CD14-positive monocyte (primary cell): ENCODE measurements at regions not wholly inside any gene's neighbourhood (a gene's known extent, or its start where the extent isn't known, plus 50 kb on each side); places are given as distances from the start of the nearest gene placed in this dataset.

ENCODE experiments used
- DNase-seq, 3 donors: peaks; one replicate each; pipeline ENCODE4 v3.0.0-alpha.2; 2011 to 2022
- H2AFZ ChIP-seq: 2 replicates; pipeline ENCODE4 v1.6.0; 2012; ENCODE audit warnings: mild to moderate bottlenecking, low read depth, low read length, inconsistent platforms; ENCODE audit not compliant: insufficient read depth, poor library complexity, severe bottlenecking
- H3K27ac ChIP-seq, 2 donors: 1 replicate in 1 of 2; 2 replicates in 1 of 2; pipeline ENCODE4 v1.5.1; 2012 to 2013; ENCODE audit warnings: low read length in 2 of 2, control low read depth in 1 of 2, inconsistent platforms in 1 of 2, low read depth in 1 of 2, mild to moderate bottlenecking in 1 of 2
- H3K27me3 ChIP-seq, 2 donors: one replicate each; pipeline versions ENCODE4 v1.6.0 to v1.6.1; 2011 to 2013; ENCODE audit warnings: low read length in 2 of 2; ENCODE audit not compliant: control insufficient read depth in 2 of 2, insufficient read depth in 2 of 2
- H3K36me3 ChIP-seq, 2 donors: replicated peaks in 1 of 2; 1 replicate in 1 of 2; 2 replicates in 1 of 2; pipeline versions ENCODE4 v1.5.1 to v1.6.1; 2012 to 2013; ENCODE audit warnings: low read length in 2 of 2, control low read depth in 1 of 2, inconsistent platforms in 1 of 2, mild to moderate bottlenecking in 1 of 2; ENCODE audit not compliant: insufficient read depth in 2 of 2, control insufficient read depth in 1 of 2
- H3K4me1 ChIP-seq, 2 donors: 1 replicate in 1 of 2; 2 replicates in 1 of 2; pipeline versions ENCODE4 v1.5.1 to v1.6.1; 2012 to 2013; ENCODE audit warnings: low read length in 2 of 2, control low read depth in 1 of 2, inconsistent platforms in 1 of 2, mild to moderate bottlenecking in 1 of 2, moderate library complexity in 1 of 2; ENCODE audit not compliant: insufficient read depth in 2 of 2, control insufficient read depth in 1 of 2
- H3K4me2 ChIP-seq: replicated peaks from 2 replicates; pipeline ENCODE3; 2012; ENCODE audit warnings: low read length, moderate library complexity, mild to moderate bottlenecking; ENCODE audit not compliant: poor library complexity, severe bottlenecking; ENCODE audit errors: extremely low read depth
- H3K4me3 ChIP-seq, 3 experiments: fragments of 200-600 bp in 1 of 3; sonication (generic) in 1 of 3; replicated peaks in 1 of 3; 1 replicate in 2 of 3; 2 replicates in 1 of 3; pipeline ENCODE4 v1.5.1; 2011 to 2013; ENCODE audit warnings: low read length in 3 of 3, mild to moderate bottlenecking in 3 of 3, control low read depth in 2 of 3, low read depth in 2 of 3, inconsistent platforms in 1 of 3, moderate library complexity in 1 of 3
- H3K79me2 ChIP-seq: 2 replicates; pipeline ENCODE4 v1.6.0; 2012; ENCODE audit warnings: mild to moderate bottlenecking, control low read depth, inconsistent platforms, low read length, moderate library complexity; ENCODE audit not compliant: insufficient read depth
- H3K9ac ChIP-seq: 2 replicates; pipeline ENCODE4 v1.6.0; 2017; ENCODE audit warnings: low read length, mild to moderate bottlenecking; ENCODE audit not compliant: insufficient read depth, poor library complexity, severe bottlenecking
- H3K9me3 ChIP-seq, 2 donors: replicated peaks in 1 of 2; 1 replicate in 1 of 2; 2 replicates in 1 of 2; pipeline versions ENCODE4 v1.5.1 to v1.6.1; 2012 to 2013; ENCODE audit warnings: low read length in 2 of 2, control low read depth in 1 of 2; ENCODE audit not compliant: control insufficient read depth in 1 of 2, insufficient read depth in 1 of 2
- H4K20me1 ChIP-seq: 2 replicates; pipeline ENCODE4 v1.6.0; 2012; ENCODE audit warnings: mild to moderate bottlenecking, low read length, control low read depth, moderate library complexity; ENCODE audit not compliant: insufficient read depth
- H3K27ac Mint-ChIP-seq, 7 donors: one replicate each; pipeline ENCODE4 v1.8.0; 2020; ENCODE audit warnings: mild to moderate bottlenecking in 7 of 7, mixed read lengths in 7 of 7, moderate library complexity in 6 of 7, inconsistent platforms in 2 of 7
- H3K27me3 Mint-ChIP-seq, 3 donors: one replicate each; pipeline ENCODE4 v1.8.0; 2021 to 2022; ENCODE audit warnings: low read depth in 3 of 3, mild to moderate bottlenecking in 3 of 3, mixed read lengths in 3 of 3, moderate library complexity in 3 of 3, inconsistent platforms in 1 of 3
- H3K36me3 Mint-ChIP-seq, 2 donors: one replicate each; pipeline ENCODE4 v1.8.0; 2020; ENCODE audit warnings: mixed read lengths in 2 of 2, inconsistent platforms in 1 of 2, mild to moderate bottlenecking in 1 of 2
- H3K4me1 Mint-ChIP-seq: one replicate; pipeline ENCODE4 v1.8.0; 2020; ENCODE audit warnings: mild to moderate bottlenecking, mixed read lengths
- H3K4me3 Mint-ChIP-seq, 2 donors: one replicate each; pipeline ENCODE4 v1.8.0; 2020; ENCODE audit warnings: mild to moderate bottlenecking in 2 of 2, mixed read lengths in 2 of 2, moderate library complexity in 1 of 2
- H3K9me3 Mint-ChIP-seq, 7 donors: one replicate each; pipeline ENCODE4 v1.8.0; 2020 to 2022; ENCODE audit warnings: mixed read lengths in 7 of 7, mild to moderate bottlenecking in 6 of 7, moderate library complexity in 6 of 7, inconsistent platforms in 2 of 7
- WGBS: methylation state at CpG from one replicate; pipeline ENCODE4 v1.1.5; 2013; ENCODE audit warnings: missing lambda C conversion rate; ENCODE audit not compliant: insufficient coverage; 5-methylcytosine and 5-hydroxymethylcytosine counted together
- intact Hi-C, 2 donors: fragments of 100-400 bp; cut with micrococcal nuclease; formaldehyde crosslinking; loops; one replicate each; pipeline versions ENCODE4 v1.15.0 to v1.15.1; 2023
- TF ChIP-seq, protein P1 (sequence below): fragments of 200-600 bp; IDR thresholded peaks from one replicate; pipeline ENCODE4 v1.8.0; 2022; ENCODE audit warnings: antibody characterized with exemption, mild to moderate bottlenecking

DNA sequence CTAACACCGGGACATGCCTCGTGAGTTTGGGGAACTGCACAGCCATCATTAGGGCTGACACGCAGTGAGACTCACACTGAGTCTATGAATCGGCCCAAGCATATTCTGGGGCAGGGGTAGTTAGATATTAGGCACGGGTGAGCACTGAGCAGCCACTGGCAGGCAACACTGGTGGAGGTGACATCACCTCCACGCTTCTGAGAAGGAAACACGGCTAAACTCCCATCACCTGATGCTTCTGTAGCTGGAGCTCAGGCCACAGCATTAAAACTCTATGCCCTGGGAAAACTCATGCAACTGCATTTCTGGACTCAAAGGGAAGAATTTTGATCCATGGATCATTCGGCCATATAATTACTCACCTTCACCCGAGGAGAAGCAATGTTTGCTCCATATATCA is 100.8 kb upstream of the OTUD4 start:
- Histone ChIP-seq H3K9ac (no peak overlapping the region), H3K4me2 (no peak overlapping the region), H3K4me1 (no peaks in the 10 kb centered on the region), H4K20me1 (no peaks in the 10 kb centered on the region), H3K9me3 (no peaks in the 10 kb centered on the region), H3K27ac (no peak overlapping the region), H3K27me3 (no peaks in the 10 kb centered on the region), H3K36me3 (no peaks in the 10 kb centered on the region), H2AFZ (no peak overlapping the region), H3K4me3 (no peak overlapping the region), H3K79me2 (no peaks in the 10 kb centered on the region)
- H3K27me3 Mint-ChIP-seq, result peaks cover 0 to 2% (median 0%) of the 10 kb centered on the region in 3 donors
- no peak for DNase-seq
- no peak overlapping the region for H3K27ac Mint-ChIP-seq
- no peak overlapping the region for H3K4me3 Mint-ChIP-seq
- TF ChIP-seq, protein P1, sequence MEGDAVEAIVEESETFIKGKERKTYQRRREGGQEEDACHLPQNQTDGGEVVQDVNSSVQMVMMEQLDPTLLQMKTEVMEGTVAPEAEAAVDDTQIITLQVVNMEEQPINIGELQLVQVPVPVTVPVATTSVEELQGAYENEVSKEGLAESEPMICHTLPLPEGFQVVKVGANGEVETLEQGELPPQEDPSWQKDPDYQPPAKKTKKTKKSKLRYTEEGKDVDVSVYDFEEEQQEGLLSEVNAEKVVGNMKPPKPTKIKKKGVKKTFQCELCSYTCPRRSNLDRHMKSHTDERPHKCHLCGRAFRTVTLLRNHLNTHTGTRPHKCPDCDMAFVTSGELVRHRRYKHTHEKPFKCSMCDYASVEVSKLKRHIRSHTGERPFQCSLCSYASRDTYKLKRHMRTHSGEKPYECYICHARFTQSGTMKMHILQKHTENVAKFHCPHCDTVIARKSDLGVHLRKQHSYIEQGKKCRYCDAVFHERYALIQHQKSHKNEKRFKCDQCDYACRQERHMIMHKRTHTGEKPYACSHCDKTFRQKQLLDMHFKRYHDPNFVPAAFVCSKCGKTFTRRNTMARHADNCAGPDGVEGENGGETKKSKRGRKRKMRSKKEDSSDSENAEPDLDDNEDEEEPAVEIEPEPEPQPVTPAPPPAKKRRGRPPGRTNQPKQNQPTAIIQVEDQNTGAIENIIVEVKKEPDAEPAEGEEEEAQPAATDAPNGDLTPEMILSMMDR, result no peak
- peaks cover 0 to 6% (median 0%) of the 10 kb centered on the region in 7 donors for H3K9me3 Mint-ChIP-seq
- no peaks in the 10 kb centered on the region for H3K4me1 Mint-ChIP-seq
- WGBS, result 96% methylated on average over 5 of the region's 9 CpGs
- intact Hi-C loops, result no loop called here
- H3K36me3 Mint-ChIP-seq, result no peaks in the 10 kb centered on the region

DNA sequence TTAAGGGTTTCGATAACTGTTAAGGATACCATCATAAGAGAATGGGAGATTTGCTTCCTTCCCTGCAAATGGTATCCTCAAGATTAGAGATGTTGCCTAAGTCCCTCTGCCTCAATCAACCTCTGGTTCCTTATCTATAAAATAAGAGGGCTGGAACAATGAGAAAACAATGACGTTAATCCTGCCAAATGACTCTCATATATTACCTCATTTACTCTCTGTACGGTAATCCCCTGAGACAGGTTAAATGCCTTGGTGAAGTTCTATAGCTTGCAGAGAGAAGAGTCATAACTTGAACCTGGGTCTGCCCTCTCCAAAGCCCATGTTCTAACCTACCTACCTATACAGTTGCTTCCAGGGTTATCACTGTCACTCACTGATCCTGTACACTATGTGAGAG is 100.2 kb upstream of the OTUD4 start:
- no peak overlapping the region for H3K4me3 Mint-ChIP-seq
- no peaks in the 10 kb centered on the region for H3K27me3 ChIP-seq
- H3K9me3 Mint-ChIP-seq, result peaks cover 0 to 4% (median 0%) of the 10 kb centered on the region in 7 donors
- no peaks in the 10 kb centered on the region for H3K9me3 ChIP-seq
- H4K20me1 ChIP-seq, result no peaks in the 10 kb centered on the region
- no peaks in the 10 kb centered on the region for H3K4me1 ChIP-seq
- H2AFZ ChIP-seq, result no peak overlapping the region
- no peak overlapping the region for H3K27ac ChIP-seq
- H3K4me1 Mint-ChIP-seq, result no peaks in the 10 kb centered on the region
- H3K27me3 Mint-ChIP-seq, result peaks cover 0 to 2% (median 0%) of the 10 kb centered on the region in 3 donors
- H3K36me3 ChIP-seq, result no peaks in the 10 kb centered on the region
- H3K9ac ChIP-seq, result no peak overlapping the region
- no peaks in the 10 kb centered on the region for H3K79me2 ChIP-seq
- H3K27ac Mint-ChIP-seq, result peak overlapping the region in 1 of 7 donors; percentile 50
- H3K36me3 Mint-ChIP-seq, result no peaks in the 10 kb centered on the region
- no CpG with 5 or more reads among the region's 3 CpGs for WGBS
- TF ChIP-seq, protein P1, result no peak
- H3K4me3 ChIP-seq, result no peak overlapping the region
- H3K4me2 ChIP-seq, result no peak overlapping the region
- no peak for DNase-seq
- intact Hi-C loops, result no loop called here
